HG03045 (cell line): ENCODE measurements at regions not wholly inside any gene's neighbourhood (a gene's known extent, or its start where the extent isn't known, plus 50 kb on each side); places are given as distances from the start of the nearest gene placed in this dataset.

Experiments used
- ATAC-seq: cut with Tn5 transposase; IDR thresholded peaks from one replicate; pipeline ENCODE4 v1.9.1; 2021; ENCODE audit warnings: mild to moderate bottlenecking, moderate library complexity; ENCODE audit not compliant: unreplicated experiment

- no peak for ATAC-seq
These were observed 816.4 kb upstream of the AGA start for GRCh38 chr4:178258603-178259002.

- no peak for ATAC-seq
These were observed 817.3 kb upstream of the AGA start for GRCh38 chr4:178259566-178259965.

DNA sequence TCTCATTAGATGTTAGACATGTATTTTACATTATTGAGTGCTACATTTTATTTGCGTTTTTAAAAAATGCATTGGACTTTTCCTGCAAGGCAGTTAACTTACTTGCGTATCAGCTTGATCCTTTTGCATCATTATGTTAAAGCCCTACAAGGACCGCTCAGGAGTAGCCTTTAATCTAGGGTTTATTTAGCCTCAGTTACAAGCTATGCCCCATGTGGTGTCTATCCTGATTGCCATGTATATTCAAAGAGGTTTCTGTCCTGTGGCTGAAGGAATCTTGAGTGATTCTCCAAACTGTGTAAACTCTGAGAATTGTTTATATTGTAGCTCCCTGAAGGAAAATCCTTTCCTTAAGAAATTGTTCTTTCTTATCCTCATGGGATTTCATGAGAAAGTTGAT is 821.8 kb upstream of the AGA start:
- ATAC-seq = no peak

- no peak for ATAC-seq
These were observed 829.1 kb upstream of the AGA start for GRCh38 chr4:178271386-178271785.

- no peak for ATAC-seq
These were observed 830.9 kb upstream of the AGA start for GRCh38 chr4:178273168-178273567.

DNA sequence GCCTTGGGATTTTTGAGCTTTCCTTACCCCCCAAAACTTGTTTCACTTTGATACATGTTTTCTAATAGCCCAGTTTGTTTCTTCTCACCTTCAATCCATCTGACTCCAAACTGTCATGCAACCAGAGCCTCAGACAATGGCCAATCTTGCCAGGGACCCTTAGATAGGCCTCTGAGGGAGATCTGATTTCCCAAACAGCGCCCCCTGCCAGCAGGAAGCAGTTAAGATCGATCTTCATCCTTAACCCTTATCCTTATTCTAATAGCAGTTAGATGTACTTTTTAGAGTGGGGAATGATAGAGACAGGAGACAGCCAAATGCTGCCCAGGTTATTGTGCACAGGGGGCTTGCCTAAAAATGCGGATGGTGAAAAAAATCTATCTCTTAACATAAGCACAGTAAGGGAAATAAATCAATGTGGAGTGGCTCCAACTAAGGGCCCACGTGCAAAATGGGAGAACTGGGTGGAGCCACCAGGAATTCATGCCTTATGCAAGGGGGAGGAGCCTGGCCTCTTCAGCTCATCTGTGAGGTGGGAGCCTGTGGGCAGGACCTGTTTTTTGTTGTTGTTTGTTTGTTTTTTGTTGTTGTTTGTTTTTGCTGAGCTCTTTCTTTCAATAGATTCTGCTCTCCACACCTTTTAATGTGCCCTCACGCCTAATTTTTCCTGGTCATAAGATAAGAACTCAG is 833.6 kb upstream of the AGA start:
- ATAC-seq = no peak

GRCh38 chr4:178280362-178280761 is 838.1 kb upstream of the AGA start:
- ATAC-seq = no peak

- ATAC-seq = no peak
These were observed 846.2 kb upstream of the AGA start for GRCh38 chr4:178288462-178288861.

GRCh38 chr4:178293601-178294000 is 851.4 kb upstream of the AGA start:
- no peak for ATAC-seq

DNA sequence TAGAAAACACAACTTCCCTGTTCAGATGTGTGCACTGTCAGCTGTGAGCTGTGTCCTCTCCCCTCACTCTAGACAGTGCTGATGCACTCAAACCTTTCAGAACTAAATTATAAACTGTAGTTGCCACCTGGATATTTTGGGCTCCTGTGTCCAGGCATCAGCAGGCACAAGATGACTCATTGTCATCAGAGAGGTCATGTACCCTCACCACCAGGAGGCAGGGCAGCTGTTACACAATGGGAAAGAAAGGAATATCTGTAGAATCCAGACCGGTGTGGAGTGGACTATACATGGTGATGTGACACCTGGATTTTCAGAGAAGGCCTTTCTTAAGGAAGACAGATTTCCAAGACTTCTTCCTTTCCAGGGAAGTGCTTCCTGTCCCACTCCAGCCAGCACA is 854.4 kb upstream of the AGA start:
- no peak for ATAC-seq

GRCh38 chr4:178306565-178306964 is 864.3 kb upstream of the AGA start:
- no peak for ATAC-seq

- no peak for ATAC-seq
These were observed 867.7 kb upstream of the AGA start for GRCh38 chr4:178309890-178310289.

DNA sequence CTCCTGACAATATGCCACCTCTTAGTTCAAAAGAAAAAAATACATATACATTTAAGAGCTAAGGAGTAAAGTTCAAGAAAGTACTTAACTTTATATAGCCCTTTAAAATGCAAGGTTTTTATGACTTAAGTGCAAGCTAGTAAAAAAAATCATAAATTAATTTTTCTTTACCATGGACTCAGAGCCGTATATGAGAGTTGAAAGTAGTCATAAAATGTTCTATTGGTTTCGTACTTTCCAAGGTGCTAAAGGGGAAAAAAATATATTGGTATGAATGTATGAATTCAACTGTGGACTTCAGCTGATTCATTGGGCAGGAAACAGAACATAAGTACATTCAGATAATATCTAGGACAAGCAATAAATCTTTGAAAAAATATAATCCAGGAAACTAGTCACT is 869.8 kb upstream of the AGA start:
- ATAC-seq = no peak

DNA sequence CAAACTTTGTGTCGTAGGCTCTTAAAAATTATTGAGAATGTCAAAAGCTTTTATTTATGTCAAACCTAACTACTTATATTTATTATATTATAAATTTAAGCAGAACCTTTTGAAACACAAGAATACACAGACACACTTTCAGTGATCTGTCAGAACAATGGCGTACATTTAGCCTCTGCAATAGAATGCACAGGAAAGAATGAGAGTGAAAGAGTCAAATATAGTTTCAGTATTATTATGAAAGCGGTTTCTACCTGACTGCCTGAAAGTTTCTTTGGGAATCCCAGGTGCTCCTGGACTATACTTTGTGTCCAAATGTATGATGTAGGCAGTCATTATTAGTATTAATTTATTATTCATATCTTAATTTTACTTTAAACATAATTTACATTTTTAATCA is 872.0 kb upstream of the AGA start:
- no peak for ATAC-seq

DNA sequence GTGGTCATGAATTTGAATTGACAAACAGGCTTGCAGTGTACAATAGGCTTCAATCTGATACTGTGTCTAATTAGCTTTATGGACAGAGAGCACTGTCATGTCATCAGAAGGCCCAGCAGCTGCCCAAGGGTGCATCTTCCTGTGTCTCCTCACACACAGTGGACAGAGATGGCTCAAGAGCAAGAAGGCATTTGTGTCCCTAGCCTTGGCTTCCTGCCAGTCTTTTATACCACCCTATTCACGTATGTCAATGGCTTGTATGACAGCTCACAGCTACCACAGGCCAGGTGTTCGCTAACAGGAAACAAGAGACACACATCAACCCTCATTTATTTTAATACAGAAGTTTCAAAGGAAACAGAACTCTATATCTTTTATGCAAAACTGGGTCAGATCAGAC is 874.0 kb upstream of the AGA start:
- no peak for ATAC-seq

DNA sequence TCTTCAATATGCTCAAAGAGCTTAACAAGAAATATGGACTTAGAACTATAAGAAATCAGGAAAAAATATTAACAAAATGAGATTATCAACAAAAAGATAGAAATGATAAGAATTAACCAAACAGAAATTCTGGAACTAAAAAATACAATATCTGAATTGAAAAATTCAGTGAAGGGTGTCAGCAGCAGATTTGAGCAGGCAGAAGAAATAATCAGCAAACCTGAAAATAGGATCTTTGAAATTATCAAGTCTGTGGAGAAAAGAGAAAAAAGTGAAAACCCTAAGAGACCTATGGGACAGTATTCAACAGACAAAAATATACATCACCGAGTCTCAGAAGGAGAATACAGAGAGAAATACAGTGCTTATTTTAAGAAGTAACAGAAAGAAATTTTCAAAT is 877.8 kb upstream of the AGA start:
- ATAC-seq = no peak

DNA sequence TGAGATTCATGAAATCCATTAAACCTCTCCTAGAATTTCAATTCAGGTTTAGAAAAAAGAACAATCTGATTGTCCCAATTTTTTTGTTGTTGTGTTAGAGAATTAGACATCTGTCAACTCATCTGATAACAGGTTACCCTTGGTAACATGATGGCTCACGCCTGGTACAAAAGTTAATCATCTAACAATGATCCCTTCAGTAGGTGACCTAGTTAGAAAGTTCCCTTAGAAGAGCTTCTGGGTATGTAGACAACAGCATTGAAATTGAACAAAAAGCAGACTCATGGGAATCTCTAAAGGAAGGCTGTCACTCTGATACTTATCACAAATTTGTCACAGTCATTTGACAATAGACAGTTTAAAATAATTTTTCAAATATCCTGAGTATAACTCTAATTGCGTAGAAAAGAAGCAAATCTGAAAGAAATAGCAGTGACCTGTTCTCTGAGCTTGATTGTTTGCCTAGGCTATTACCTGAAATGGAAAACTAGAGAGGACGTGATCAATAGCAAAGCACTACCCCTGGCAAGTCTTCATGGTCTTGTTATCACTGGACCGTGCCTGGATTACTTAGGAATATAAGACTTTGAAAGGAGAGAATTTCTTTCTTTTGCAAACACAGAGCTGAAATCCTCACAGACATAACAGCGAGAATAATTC is 880.4 kb upstream of the AGA start:
- ATAC-seq = no peak

- ATAC-seq = no peak
These were observed 887.1 kb upstream of the AGA start for GRCh38 chr4:178329226-178329872.

- ATAC-seq = no peak
These were observed 891.1 kb upstream of the AGA start for GRCh38 chr4:178333355-178333754.

DNA sequence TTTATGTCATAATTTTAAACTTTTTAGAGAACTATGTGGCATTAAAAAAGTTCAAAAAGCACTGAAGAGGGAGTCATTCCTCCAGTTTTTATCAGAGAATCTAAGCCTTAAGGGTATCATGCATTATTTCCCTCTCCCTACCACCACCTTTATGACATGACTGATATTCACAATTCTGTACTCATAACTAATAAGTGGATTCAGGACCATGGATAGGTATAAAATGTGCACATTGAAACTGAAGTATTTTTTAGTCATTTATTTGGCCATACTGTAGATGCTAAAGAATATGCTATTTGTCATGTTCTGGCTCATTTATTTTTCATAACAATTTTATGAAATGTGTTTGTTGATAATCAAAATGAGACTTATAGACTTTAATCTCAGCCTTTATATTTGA is 897.5 kb upstream of the AGA start:
- ATAC-seq = no peak

GRCh38 chr4:178340468-178340867 is 898.2 kb upstream of the AGA start:
- no peak for ATAC-seq

GRCh38 chr4:178344096-178344495 is 901.9 kb upstream of the AGA start:
- ATAC-seq = no peak
